ENCODE measurements at regions not wholly inside any gene's neighbourhood (a gene's known extent, or its start where the extent isn't known, plus 50 kb on each side); places are given as distances from the start of the nearest gene placed in this dataset.

- Histone ChIP-seq H3K9ac (ENCODE audit: low read depth in 1 of 2, low read length in 2 of 2) (no peak overlapping the region), H3K4me3 (ENCODE audit: low read depth in 1 of 3, low read length in 3 of 3) (no peak overlapping the region), H3K4me1 (ENCODE audit: control insufficient read depth in 4 of 4, insufficient read depth in 4 of 4, low read length in 3 of 4) (no peaks in the 10 kb centered on the region), H3K9me3 (ENCODE audit: control insufficient read depth in 4 of 4, low read length in 3 of 4) (peaks cover 0 to 2% (median 0%) of the 10 kb centered on the region in 4 donors), H3K36me3 (ENCODE audit: control insufficient read depth in 4 of 4, insufficient read depth in 3 of 4, low read depth in 1 of 4, low read length in 3 of 4) (no peaks in the 10 kb centered on the region), H3K27ac (ENCODE audit: low read depth in 1 of 2, low read length in 2 of 2) (no peak overlapping the region), H3K27me3 (ENCODE audit: control insufficient read depth in 4 of 4, insufficient read depth in 4 of 4, low read length in 3 of 4) (no peaks in the 10 kb centered on the region)
- TF ChIP-seq RAD21 (IDR thresholded peaks at IDR 0.05) = no peak
- TF ChIP-seq CTCF (IDR thresholded peaks at IDR 0.05; ENCODE audit: low read depth, low read length, missing input control) = no peak
- TF ChIP-seq EGR1 (IDR thresholded peaks at IDR 0.05; ENCODE audit: low read depth in 2 of 2) = no peak
- 79% methylated on average over 3 of the region's 3 CpGs for WGBS
- no peak for DNase-seq (ENCODE audit: low spot score)
Measured at GRCh38 chr10:4519658-4520402, 306.2 kb upstream of the AKR1E2 start.

- H3K27ac ChIP-seq (ENCODE audit: low read depth in 1 of 2, low read length in 2 of 2) = no peak overlapping the region
- WGBS = 78% methylated on average over 1 of the region's 1 CpG
Measured at GRCh38 chr10:4517746-4518145, 308.3 kb upstream of the AKR1E2 start.

GRCh38 chr10:4515721-4516120, 310.3 kb upstream of the AKR1E2 start:
- Histone ChIP-seq H3K27ac (ENCODE audit: low read depth in 1 of 2, low read length in 2 of 2) (no peak overlapping the region), H3K4me3 (ENCODE audit: low read depth in 1 of 3, low read length in 3 of 3) (no peak overlapping the region), H3K9ac (ENCODE audit: low read depth in 1 of 2, low read length in 2 of 2) (no peak overlapping the region), H3K27me3 (ENCODE audit: control insufficient read depth in 4 of 4, insufficient read depth in 4 of 4, low read length in 3 of 4) (no peaks in the 10 kb centered on the region), H3K36me3 (ENCODE audit: control insufficient read depth in 4 of 4, insufficient read depth in 3 of 4, low read depth in 1 of 4, low read length in 3 of 4) (no peaks in the 10 kb centered on the region), H3K9me3 (ENCODE audit: control insufficient read depth in 4 of 4, low read length in 3 of 4) (peaks cover 0 to 2% (median 0%) of the 10 kb centered on the region in 4 donors), H3K4me1 (ENCODE audit: control insufficient read depth in 4 of 4, insufficient read depth in 4 of 4, low read length in 3 of 4) (peaks cover 0 to 2% (median 0%) of the 10 kb centered on the region in 4 donors)
- no peak for DNase-seq (ENCODE audit: low spot score)
- TF ChIP-seq ZBTB33 (IDR thresholded peaks at IDR 0.05) (no peak), SP1 (IDR thresholded peaks at IDR 0.05) (no peak), HNF4A (conservative IDR thresholded peaks at IDR 0.05) (no peak), JUND (IDR thresholded peaks at IDR 0.05) (no peak), REST (IDR thresholded peaks at IDR 0.05) (no peak), RAD21 (IDR thresholded peaks at IDR 0.05) (no peak), CTCF (IDR thresholded peaks at IDR 0.05; ENCODE audit: low read depth, low read length, missing input control) (no peak)
- 85% methylated on average over 5 of the region's 5 CpGs for WGBS

More at GRCh38 chr10:4517746-4518145, 308.3 kb upstream of the AKR1E2 start:
- Histone ChIP-seq H3K4me1 (ENCODE audit: control insufficient read depth in 4 of 4, insufficient read depth in 4 of 4, low read length in 3 of 4) (peaks cover 0 to 2% (median 0%) of the 10 kb centered on the region in 4 donors), H3K4me3 (ENCODE audit: low read depth in 1 of 3, low read length in 3 of 3) (no peak overlapping the region), H3K27me3 (ENCODE audit: control insufficient read depth in 4 of 4, insufficient read depth in 4 of 4, low read length in 3 of 4) (no peaks in the 10 kb centered on the region), H3K36me3 (ENCODE audit: control insufficient read depth in 4 of 4, insufficient read depth in 3 of 4, low read depth in 1 of 4, low read length in 3 of 4) (no peaks in the 10 kb centered on the region), H3K9me3 (ENCODE audit: control insufficient read depth in 4 of 4, low read length in 3 of 4) (peaks cover 0 to 2% (median 0%) of the 10 kb centered on the region in 4 donors), H3K9ac (ENCODE audit: low read depth in 1 of 2, low read length in 2 of 2) (no peak overlapping the region)
- no peak for DNase-seq (ENCODE audit: low spot score)
- no peak for TF ChIP-seq RAD21 (IDR thresholded peaks at IDR 0.05)

Data from liver (tissue), 8 donors.